Large intestine (tissue), 3 donors: ENCODE measurements at regions not wholly inside any gene's neighbourhood (a gene's known extent, or its start where the extent isn't known, plus 50 kb on each side); places are given as distances from the start of the nearest gene placed in this dataset.
A peak's percentile ranks its signal among the peaks of the same experiment; 100 is the strongest.

Experiments
- DNase-seq, 2 donors: peaks; one replicate each; pipeline versions ENCODE4 v3.0.0 to v3.0.0-alpha.2; 2013
- H3K27ac ChIP-seq: one replicate; pipeline ENCODE4 v1.5.1; 2013; ENCODE audit warnings: low read length
- H3K27me3 ChIP-seq: 2 replicates; pipeline ENCODE4 v1.6.1; 2013; ENCODE audit warnings: low read length; ENCODE audit not compliant: control insufficient read depth, insufficient read depth
- H3K36me3 ChIP-seq: 2 replicates; pipeline ENCODE4 v1.6.1; 2013; ENCODE audit warnings: low read length; ENCODE audit not compliant: control insufficient read depth, insufficient read depth
- H3K4me1 ChIP-seq: one replicate; pipeline ENCODE4 v1.6.1; 2013; ENCODE audit warnings: low read length; ENCODE audit not compliant: control insufficient read depth, insufficient read depth
- H3K4me3 ChIP-seq: one replicate; pipeline ENCODE4 v1.5.1; 2013; ENCODE audit warnings: low read length
- H3K9me3 ChIP-seq: one replicate; pipeline ENCODE4 v1.6.1; 2013; ENCODE audit warnings: mild to moderate bottlenecking, low read depth, low read length, moderate library complexity; ENCODE audit not compliant: control insufficient read depth
- WGBS: methylation state at CpG from one replicate; pipeline ENCODE4 v1.1.5; 2013; ENCODE audit warnings: low lambda C conversion rate; ENCODE audit not compliant: insufficient coverage; 5-methylcytosine and 5-hydroxymethylcytosine counted together

DNA sequence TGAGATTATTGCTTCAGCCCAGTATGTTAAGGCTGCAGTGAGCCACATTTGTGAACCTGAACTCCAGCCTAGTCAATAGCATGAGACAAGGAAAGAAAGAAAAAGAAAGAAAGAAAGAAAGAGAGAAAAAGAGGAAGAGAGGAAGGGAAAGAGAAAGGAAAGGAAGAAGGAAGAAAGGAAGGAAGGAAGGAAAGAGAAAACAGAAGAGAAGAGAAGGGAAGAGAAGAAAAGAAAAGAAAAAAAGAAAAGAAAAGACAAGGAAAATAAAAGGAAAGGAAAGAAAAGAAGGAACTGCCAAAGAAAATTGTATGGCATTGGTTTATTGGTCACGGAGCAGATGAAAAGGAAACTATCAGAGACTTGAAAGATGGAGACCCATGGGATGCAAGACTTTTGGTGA, 1158.8 kb downstream of the OLFM4 start:
- no CpG with 5 or more reads among the region's 1 CpG for whole genome bisulfite sequencing
- no peaks in the 10 kb centered on the region for H3K4me1 ChIP-seq
- H3K27me3 ChIP-seq, result no peaks in the 10 kb centered on the region
- no peak for DNase-seq
- H3K4me3 ChIP-seq, result no peak overlapping the region
- no peaks in the 10 kb centered on the region for H3K9me3 ChIP-seq
- H3K36me3 ChIP-seq, result no peaks in the 10 kb centered on the region
- H3K27ac ChIP-seq, result no peak overlapping the region

DNA sequence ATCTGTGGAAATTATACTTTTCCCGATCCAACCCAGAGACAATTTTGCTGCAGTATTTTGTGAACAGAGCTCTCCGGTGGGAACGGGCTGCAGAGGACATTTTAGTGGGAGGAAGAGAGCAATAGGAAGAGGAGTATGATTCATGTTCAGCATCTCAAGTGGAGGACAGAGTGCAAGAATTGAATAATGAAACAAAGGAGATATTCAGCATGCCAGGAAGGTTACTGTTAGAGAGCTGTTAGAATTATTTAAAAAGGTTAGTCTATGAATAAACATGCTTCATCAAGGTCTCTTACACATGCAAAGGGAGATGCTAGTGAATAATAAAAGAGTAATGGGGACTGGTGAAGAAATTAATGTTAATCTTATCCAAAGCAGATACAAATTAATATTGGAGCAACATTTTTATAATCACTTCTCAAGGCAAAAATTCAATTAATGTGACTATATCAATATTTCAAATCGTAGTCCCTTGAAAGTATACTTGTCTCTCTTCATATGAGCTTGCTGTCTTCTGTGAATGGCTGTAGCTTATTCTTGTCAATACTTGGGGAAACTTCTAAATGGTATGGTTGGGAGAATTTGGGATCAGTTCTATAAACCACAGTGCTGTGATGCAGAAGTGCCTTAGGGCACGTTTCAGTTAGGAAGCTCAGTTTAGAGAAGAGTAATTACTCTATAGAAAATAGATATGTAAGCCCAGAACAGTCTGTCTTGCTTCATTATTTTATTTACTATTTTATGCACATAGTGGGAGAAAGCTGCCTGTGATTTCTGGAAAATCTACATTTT, 1165.8 kb downstream of the OLFM4 start:
- Histone ChIP-seq H3K27ac (no peak overlapping the region), H3K27me3 (no peaks in the 10 kb centered on the region), H3K4me3 (no peak overlapping the region), H3K36me3 (no peaks in the 10 kb centered on the region), H3K4me1 (no peaks in the 10 kb centered on the region), H3K9me3 (no peaks in the 10 kb centered on the region)
- DNase-seq, result no peak
- 80% methylated on average over 3 of the region's 5 CpGs for WGBS

GRCh38 chr13:54196684-54197083, 1168.1 kb downstream of the OLFM4 start:
- no peaks in the 10 kb centered on the region for H3K27me3 ChIP-seq
- DNase-seq, result no peak

GRCh38 chr13:54198911-54199310, 1170.3 kb downstream of the OLFM4 start:
- H3K27me3 ChIP-seq, result no peaks in the 10 kb centered on the region
- H3K36me3 ChIP-seq, result no peaks in the 10 kb centered on the region
- no peaks in the 10 kb centered on the region for H3K9me3 ChIP-seq
- no peaks in the 10 kb centered on the region for H3K4me1 ChIP-seq
- no peak overlapping the region for H3K27ac ChIP-seq
- no peak overlapping the region for H3K4me3 ChIP-seq
- 90% methylated on average over 2 of the region's 2 CpGs for WGBS
- no peak for DNase-seq

More at GRCh38 chr13:54196684-54197083, 1168.1 kb downstream of the OLFM4 start:
- Histone ChIP-seq H3K4me3 (no peak overlapping the region), H3K36me3 (no peaks in the 10 kb centered on the region), H3K27ac (no peak overlapping the region), H3K9me3 (no peaks in the 10 kb centered on the region), H3K4me1 (no peaks in the 10 kb centered on the region)

DNA sequence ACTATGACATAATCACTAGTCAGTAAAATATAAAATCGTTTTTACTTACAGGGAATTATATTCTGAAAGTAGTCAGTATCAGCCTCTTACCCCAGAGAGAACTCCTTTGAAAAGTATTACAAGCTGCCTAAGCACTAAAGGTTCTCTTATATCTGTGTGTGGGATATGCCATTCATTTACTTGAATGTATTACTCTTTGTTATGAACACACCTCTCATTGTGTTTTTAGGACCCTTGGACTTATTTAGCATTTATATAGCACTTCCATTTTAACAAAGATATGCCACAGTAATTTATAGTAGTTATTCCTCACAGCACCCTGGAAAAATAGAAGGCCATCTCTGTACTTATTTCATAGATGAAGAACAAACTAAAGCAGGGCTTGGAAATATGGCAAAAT, 1178.0 kb downstream of the OLFM4 start:
- Histone ChIP-seq H3K4me3 (no peak overlapping the region), H3K9me3 (no peaks in the 10 kb centered on the region), H3K27me3 (no peaks in the 10 kb centered on the region), H3K27ac (no peak overlapping the region), H3K36me3 (no peaks in the 10 kb centered on the region), H3K4me1 (no peaks in the 10 kb centered on the region)
- no peak for DNase-seq
- no CpG with 5 or more reads among the region's 1 CpG for WGBS

DNA sequence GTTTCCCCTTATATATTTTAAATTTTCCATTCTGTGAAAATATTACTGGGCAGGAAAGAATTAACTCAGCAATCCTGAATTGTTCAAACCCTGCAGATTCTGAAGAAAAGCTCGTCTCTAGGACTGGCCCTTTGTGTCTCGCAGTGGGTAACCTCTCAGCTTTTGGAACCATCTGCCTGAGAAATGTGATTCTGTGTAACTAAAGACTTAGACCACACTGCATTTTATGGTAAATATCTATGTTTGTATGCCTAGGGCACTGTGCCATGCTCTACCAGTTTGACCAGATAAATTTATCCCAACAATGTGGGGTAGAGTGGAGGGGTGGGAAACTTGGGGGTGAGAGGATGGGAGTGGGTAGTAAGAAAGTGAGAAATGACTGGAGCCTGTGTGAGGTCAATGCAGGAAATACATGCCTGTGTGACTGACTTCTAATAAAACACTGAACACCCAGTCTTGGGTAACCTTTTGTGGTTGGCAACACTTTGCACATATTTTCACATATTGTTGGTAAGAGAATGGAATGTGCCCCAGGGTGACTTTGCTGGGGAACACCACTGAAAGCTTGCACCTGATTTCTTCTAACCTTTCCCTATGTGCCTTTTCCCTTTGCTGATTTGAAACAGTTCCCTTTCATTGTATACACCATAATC, 1181.9 kb downstream of the OLFM4 start:
- no peaks in the 10 kb centered on the region for H3K27me3 ChIP-seq
- no peak overlapping the region for H3K4me3 ChIP-seq
- H3K4me1 ChIP-seq, result no peaks in the 10 kb centered on the region
- H3K36me3 ChIP-seq, result no peaks in the 10 kb centered on the region
- no peaks in the 10 kb centered on the region for H3K9me3 ChIP-seq
- H3K27ac ChIP-seq, result no peak overlapping the region
- no CpG with 5 or more reads among the region's 2 CpGs for whole genome bisulfite sequencing
- no peak for DNase-seq

DNA sequence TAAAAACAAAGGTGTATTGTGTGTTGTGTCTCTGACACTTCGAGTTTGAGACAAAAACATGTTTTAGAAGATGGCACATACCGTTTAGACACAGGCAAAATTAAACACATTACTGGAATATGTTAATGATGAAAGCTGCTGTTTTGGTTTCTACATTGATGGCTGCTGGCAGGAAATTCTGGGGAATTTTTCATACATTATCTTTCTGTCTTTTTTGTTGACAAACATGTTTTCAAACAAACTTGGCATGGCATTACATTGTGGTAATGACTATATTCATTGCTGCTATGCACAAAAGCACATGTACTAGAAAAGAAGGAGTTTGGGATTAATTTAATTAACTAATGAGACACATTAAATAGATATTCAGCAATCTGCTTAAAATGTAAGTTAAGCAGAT, 1187.6 kb downstream of the OLFM4 start:
- no peak for DNase-seq
- H3K4me3 ChIP-seq, result no peak overlapping the region
- 67% methylated on average over 2 of the region's 2 CpGs for WGBS
- no peak overlapping the region for H3K27ac ChIP-seq
- peaks cover 3% of the 10 kb centered on the region for H3K9me3 ChIP-seq
- H3K27me3 ChIP-seq, result no peaks in the 10 kb centered on the region
- H3K36me3 ChIP-seq, result no peaks in the 10 kb centered on the region
- H3K4me1 ChIP-seq, result no peaks in the 10 kb centered on the region

DNA sequence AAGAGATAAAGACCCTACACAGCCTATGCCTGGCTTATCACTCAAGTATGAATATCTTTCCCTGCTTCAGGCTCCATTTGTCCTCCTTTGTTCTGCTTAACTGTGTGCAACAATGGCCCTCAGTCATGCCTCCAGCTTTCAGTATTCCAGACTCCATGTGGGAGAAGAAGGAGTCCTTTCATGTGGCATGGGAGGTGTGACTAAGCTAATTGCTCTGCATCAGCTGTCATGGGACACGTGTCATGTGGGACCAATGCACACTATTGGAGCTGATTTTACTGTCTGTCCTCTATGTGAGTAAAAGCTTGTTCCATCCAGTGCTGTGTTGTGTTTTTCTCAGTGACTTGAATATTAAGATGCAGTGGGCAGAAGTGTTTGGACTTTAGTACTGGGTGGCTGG, 1198.3 kb downstream of the OLFM4 start:
- no peaks in the 10 kb centered on the region for H3K27me3 ChIP-seq
- H3K27ac ChIP-seq, result no peak overlapping the region
- no peaks in the 10 kb centered on the region for H3K36me3 ChIP-seq
- no peaks in the 10 kb centered on the region for H3K9me3 ChIP-seq
- WGBS, result no CpG with 5 or more reads among the region's 1 CpG
- no peak overlapping the region for H3K4me3 ChIP-seq
- H3K4me1 ChIP-seq, result no peaks in the 10 kb centered on the region
- DNase-seq, result no peak

DNA sequence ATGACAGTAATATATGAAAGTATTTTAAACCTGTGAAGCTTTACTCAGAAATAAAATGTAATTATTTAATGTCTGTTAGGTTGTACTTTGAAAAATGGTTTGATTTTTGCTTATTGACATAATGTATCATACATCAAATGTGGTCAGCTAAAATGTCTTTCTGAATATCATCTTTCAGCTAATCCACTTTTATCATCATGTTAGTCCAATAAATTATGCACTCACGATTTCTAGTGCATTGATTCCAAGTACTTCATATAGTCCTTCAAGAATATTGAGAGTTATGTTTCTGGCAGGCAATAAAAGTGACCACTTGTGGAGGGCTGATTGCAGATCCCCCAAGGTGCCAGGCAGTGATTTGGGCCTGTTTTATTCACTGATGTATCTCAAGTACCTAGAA, 1204.1 kb downstream of the OLFM4 start:
- Histone ChIP-seq H3K36me3 (no peaks in the 10 kb centered on the region), H3K4me1 (no peaks in the 10 kb centered on the region), H3K4me3 (no peak overlapping the region), H3K27me3 (no peaks in the 10 kb centered on the region), H3K9me3 (no peaks in the 10 kb centered on the region), H3K27ac (no peak overlapping the region)
- 80% methylated on average over 1 of the region's 1 CpG for WGBS
- DNase-seq, result no peak

DNA sequence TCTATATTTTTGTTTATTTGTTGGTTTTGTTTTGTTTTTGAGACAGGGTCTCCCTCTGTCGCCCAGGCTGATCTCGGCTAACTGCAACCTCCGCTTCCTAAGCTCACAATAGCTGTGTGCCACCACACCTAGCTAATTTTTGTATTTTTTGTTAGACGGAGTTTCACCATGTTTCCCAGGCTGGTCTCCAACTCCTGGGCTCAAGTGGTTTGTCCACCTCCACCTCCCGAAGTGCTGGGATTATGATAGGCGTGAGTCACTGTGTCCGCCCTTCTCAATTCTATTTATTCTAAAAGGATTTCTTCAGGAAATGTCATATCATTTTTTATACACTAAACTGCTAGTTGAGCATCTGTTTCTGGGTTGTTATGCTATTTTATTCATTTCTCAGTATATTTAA, 1206.0 kb downstream of the OLFM4 start:
- DNase-seq, result no peak
- no peak overlapping the region for H3K27ac ChIP-seq
- 80% methylated on average over 1 of the region's 7 CpGs for WGBS
- H3K9me3 ChIP-seq, result no peaks in the 10 kb centered on the region
- no peaks in the 10 kb centered on the region for H3K36me3 ChIP-seq
- H3K4me3 ChIP-seq, result no peak overlapping the region
- no peaks in the 10 kb centered on the region for H3K4me1 ChIP-seq
- H3K27me3 ChIP-seq, result no peaks in the 10 kb centered on the region

DNA sequence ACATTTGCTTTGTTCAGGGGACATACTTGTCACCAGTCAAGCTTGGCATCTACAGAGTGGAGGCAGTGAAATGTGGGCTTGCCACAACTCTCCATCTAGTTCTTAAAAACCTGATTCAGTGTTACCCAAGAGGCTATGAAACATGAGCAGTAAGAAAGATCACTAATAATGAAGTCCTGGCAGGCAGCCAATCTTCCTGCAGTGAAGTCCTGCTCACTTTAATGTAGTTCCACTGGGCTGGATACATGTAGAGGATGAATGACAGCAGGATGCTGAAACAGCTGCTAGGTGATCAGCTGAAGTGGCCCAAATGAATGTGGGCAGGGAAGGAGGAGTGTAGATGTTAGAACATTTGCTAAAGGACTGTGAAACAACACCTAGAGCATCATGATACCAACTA, 1213.1 kb downstream of the OLFM4 start:
- DNase-seq, result peak in 1 of 2 donors; percentile 4
- Histone ChIP-seq H3K36me3 (no peaks in the 10 kb centered on the region), H3K4me3 (no peak overlapping the region), H3K4me1 (no peaks in the 10 kb centered on the region), H3K27ac (no peak overlapping the region), H3K9me3 (no peaks in the 10 kb centered on the region), H3K27me3 (no peaks in the 10 kb centered on the region)
